ENCODE measurements at regions not wholly inside any gene's neighbourhood (a gene's known extent, or its start where the extent isn't known, plus 50 kb on each side); places are given as distances from the start of the nearest gene placed in this dataset.

DNA sequence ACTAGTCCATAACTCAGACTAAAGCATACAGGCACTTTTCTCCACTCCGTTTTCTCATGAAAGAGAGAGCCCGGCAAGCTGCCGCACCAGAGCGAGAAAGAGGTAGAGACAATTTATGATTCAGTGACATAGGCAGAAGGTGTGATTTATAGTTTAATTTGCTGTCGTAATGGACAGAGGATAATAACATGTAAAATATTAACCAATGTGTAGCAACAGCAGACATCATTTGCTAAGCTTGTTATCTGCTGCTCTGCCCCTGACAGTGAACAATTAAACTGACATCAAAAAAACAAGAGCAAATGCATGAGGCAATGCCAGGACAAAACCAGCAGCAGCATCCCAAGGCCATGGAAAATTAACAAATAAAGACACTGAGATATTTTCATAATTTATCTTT, 214.0 kb downstream of the ATG4C start:
- Histone ChIP-seq H3K27me3 (ENCODE audit: insufficient read depth, low read length, poor library complexity, severe bottlenecking) (no peaks in the 10 kb centered on the region), H3K9me2 (replicated peaks; ENCODE audit: low read depth, low read length) (no peaks in the 10 kb centered on the region), H3K4me1 (ENCODE audit: insufficient read depth, low read length, poor library complexity, severe bottlenecking) (no peaks in the 10 kb centered on the region), H4K20me1 (ENCODE audit: insufficient read depth, low read length, poor library complexity, severe bottlenecking) (no peaks in the 10 kb centered on the region), H3K4me3 (ENCODE audit: low read length, poor library complexity, severe bottlenecking) (no peak overlapping the region), H3K79me2 (ENCODE audit: insufficient read depth, low read length) (no peaks in the 10 kb centered on the region), H3K36me3 (ENCODE audit: insufficient read depth, low read length) (no peaks in the 10 kb centered on the region), H3K9ac (ENCODE audit: low read depth, low read length, poor library complexity, severe bottlenecking) (no peak overlapping the region), H3F3A (ENCODE audit: low read depth) (no peaks in the 10 kb centered on the region), H3K9me3 (ENCODE audit: insufficient read depth, low read depth, low read length) (no peaks in the 10 kb centered on the region), H2AFZ (ENCODE audit: low read length) (no peak overlapping the region), H3K4me2 (ENCODE audit: low read depth, low read length, poor library complexity, severe bottlenecking) (no peak overlapping the region)
- no peak for TF ChIP-seq EZH2phosphoT487 (IDR thresholded peaks at IDR 0.05; ENCODE audit: borderline replicate concordance)
- TF ChIP-seq, protein P1, sequence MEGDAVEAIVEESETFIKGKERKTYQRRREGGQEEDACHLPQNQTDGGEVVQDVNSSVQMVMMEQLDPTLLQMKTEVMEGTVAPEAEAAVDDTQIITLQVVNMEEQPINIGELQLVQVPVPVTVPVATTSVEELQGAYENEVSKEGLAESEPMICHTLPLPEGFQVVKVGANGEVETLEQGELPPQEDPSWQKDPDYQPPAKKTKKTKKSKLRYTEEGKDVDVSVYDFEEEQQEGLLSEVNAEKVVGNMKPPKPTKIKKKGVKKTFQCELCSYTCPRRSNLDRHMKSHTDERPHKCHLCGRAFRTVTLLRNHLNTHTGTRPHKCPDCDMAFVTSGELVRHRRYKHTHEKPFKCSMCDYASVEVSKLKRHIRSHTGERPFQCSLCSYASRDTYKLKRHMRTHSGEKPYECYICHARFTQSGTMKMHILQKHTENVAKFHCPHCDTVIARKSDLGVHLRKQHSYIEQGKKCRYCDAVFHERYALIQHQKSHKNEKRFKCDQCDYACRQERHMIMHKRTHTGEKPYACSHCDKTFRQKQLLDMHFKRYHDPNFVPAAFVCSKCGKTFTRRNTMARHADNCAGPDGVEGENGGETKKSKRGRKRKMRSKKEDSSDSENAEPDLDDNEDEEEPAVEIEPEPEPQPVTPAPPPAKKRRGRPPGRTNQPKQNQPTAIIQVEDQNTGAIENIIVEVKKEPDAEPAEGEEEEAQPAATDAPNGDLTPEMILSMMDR (conservative IDR thresholded peaks at IDR 0.05; ENCODE audit: low read length): no peak

DNA sequence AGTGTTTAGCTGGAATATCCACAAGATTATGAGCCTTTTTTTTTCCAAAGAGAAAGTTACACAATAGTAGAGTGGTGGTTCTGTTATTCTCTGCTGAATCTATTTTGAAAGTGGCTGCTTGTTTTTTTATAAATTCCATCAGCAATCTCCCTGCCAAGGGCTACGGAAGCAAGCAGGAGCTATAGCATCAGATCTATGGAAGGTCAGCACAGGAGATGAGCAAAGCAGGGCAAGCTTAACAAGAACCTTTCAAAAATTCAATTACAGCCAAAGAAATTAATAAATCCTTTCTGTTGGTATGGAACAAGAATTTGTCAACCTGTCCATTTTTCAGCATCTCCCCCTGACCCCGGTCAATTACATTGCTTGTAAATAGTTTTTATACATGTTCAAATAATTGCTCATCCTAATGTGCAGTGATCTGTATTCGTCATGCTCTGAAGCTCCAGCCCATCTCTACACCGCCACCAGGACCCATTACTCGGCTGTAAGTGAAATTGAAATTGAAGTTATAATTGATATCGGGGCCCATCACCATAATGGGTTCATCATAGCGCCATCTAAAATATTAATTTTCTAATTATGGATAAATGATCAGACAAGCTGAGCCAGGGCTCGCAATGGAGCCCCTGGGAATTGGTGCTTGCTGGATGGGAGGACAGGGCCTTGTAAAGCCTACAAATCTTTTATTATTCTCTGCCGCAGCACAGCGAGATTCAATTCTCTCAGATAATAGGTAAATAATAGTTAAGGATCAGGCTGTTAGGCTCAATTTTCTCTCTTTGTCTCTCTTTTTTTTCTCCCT, 215.1 kb downstream of the ATG4C start:
- Histone ChIP-seq H4K20me1 (ENCODE audit: insufficient read depth, low read length, poor library complexity, severe bottlenecking) (no peaks in the 10 kb centered on the region), H3K9me3 (ENCODE audit: insufficient read depth, low read depth, low read length) (no peaks in the 10 kb centered on the region), H2AFZ (ENCODE audit: low read length) (no peak overlapping the region), H3F3A (ENCODE audit: low read depth) (no peaks in the 10 kb centered on the region), H3K79me2 (ENCODE audit: insufficient read depth, low read length) (no peaks in the 10 kb centered on the region), H3K36me3 (ENCODE audit: insufficient read depth, low read length) (no peaks in the 10 kb centered on the region), H3K4me3 (ENCODE audit: low read length, poor library complexity, severe bottlenecking) (no peak overlapping the region), H3K4me2 (ENCODE audit: low read depth, low read length, poor library complexity, severe bottlenecking) (no peak overlapping the region), H3K9me2 (replicated peaks; ENCODE audit: low read depth, low read length) (no peaks in the 10 kb centered on the region), H3K27me3 (ENCODE audit: insufficient read depth, low read length, poor library complexity, severe bottlenecking) (no peaks in the 10 kb centered on the region), H3K9ac (ENCODE audit: low read depth, low read length, poor library complexity, severe bottlenecking) (no peak overlapping the region), H3K4me1 (ENCODE audit: insufficient read depth, low read length, poor library complexity, severe bottlenecking) (no peaks in the 10 kb centered on the region)
- no peak for TF ChIP-seq EZH2phosphoT487 (IDR thresholded peaks at IDR 0.05; ENCODE audit: borderline replicate concordance)
- TF ChIP-seq, protein P1 (conservative IDR thresholded peaks at IDR 0.05; ENCODE audit: low read length): no peak

DNA sequence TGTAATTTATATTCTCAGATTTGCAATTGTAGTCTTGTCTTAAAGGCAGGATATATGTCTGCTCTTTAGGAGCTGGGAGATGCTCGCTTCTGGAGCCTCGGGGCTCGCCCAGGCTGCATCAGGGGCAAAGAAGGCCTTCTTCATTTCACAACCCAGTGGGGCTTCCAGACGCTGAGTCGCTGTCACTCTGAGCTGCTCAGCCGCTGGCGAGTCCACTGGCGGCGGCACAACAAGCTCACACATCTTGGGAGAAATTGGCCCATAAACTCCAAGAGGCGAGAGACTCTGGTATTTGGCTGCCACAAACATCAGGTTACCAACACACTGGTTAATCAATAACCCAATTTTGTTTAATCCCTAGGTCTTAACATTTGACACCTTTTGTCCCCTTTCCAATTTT, 216.6 kb downstream of the ATG4C start:
- Histone ChIP-seq H3K27me3 (ENCODE audit: insufficient read depth, low read length, poor library complexity, severe bottlenecking) (no peaks in the 10 kb centered on the region), H3K4me1 (ENCODE audit: insufficient read depth, low read length, poor library complexity, severe bottlenecking) (no peaks in the 10 kb centered on the region), H4K20me1 (ENCODE audit: insufficient read depth, low read length, poor library complexity, severe bottlenecking) (no peaks in the 10 kb centered on the region), H3K4me2 (ENCODE audit: low read depth, low read length, poor library complexity, severe bottlenecking) (no peak overlapping the region), H3K36me3 (ENCODE audit: insufficient read depth, low read length) (no peaks in the 10 kb centered on the region), H3K9me2 (replicated peaks; ENCODE audit: low read depth, low read length) (no peaks in the 10 kb centered on the region), H3K79me2 (ENCODE audit: insufficient read depth, low read length) (no peaks in the 10 kb centered on the region), H3K9me3 (ENCODE audit: insufficient read depth, low read depth, low read length) (no peaks in the 10 kb centered on the region), H3K9ac (ENCODE audit: low read depth, low read length, poor library complexity, severe bottlenecking) (no peak overlapping the region), H2AFZ (ENCODE audit: low read length) (no peak overlapping the region), H3K4me3 (ENCODE audit: low read length, poor library complexity, severe bottlenecking) (no peak overlapping the region), H3F3A (ENCODE audit: low read depth) (no peaks in the 10 kb centered on the region)
- TF ChIP-seq EZH2phosphoT487 (IDR thresholded peaks at IDR 0.05; ENCODE audit: borderline replicate concordance): no peak
- TF ChIP-seq, protein P1 (conservative IDR thresholded peaks at IDR 0.05; ENCODE audit: low read length): no peak
